ENCODE measurements at regions not wholly inside any gene's neighbourhood (a gene's known extent, or its start where the extent isn't known, plus 50 kb on each side); places are given as distances from the start of the nearest gene placed in this dataset.

DNA sequence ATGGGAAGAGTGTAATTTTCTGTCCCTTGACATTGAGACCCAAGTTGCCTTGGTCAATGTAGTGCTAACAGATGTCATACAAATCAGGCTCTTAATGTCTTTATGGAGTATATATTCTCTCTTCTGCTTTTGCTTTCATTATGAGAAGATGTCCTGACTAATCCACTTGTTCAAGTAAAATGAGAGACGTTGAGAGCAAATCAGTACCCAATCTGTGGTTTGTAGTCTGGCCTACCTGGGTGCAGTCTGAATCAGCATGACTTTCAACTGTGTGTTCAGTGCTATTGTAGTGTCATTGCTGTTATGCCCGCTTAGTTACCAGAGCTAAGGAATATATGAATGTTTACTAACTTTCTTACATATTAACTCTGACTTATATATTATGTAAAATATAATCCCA lies 612.4 kb downstream of the ANKRD7 start:
- no peaks in the 10 kb centered on the region for H3K27me3 ChIP-seq
- no peak overlapping the region for H3K27ac ChIP-seq
- no peak overlapping the region for H3K4me3 ChIP-seq
- peaks cover 0 to 11% of the 10 kb centered on the region in 2 donors for H3K9me3 ChIP-seq
- intact Hi-C loops (cut with DNase I; ENCODE audit: low total_unique reads): no loop called here
- no peaks in the 10 kb centered on the region for H3K36me3 ChIP-seq
- no peaks in the 10 kb centered on the region for H3K4me1 ChIP-seq
- no peak for TF ChIP-seq CTCF (IDR thresholded peaks at IDR 0.05)
- no peak for TF ChIP-seq POLR2A (IDR thresholded peaks at IDR 0.05)
- TF ChIP-seq POLR2AphosphoS5 (IDR thresholded peaks at IDR 0.05): no peak
- DNase-seq (ENCODE audit: low spot score in 2 of 2): no peak

- Histone ChIP-seq H3K36me3 (no peaks in the 10 kb centered on the region), H3K4me1 (peaks cover 0 to 4% of the 10 kb centered on the region in 2 donors), H3K4me3 (no peak overlapping the region), H3K9me3 (peaks cover 0 to 9% of the 10 kb centered on the region in 2 donors), H3K27ac (no peak overlapping the region), H3K27me3 (no peaks in the 10 kb centered on the region)
- TF ChIP-seq CTCF (IDR thresholded peaks at IDR 0.05) (no peak), POLR2A (IDR thresholded peaks at IDR 0.05) (no peak), POLR2AphosphoS5 (IDR thresholded peaks at IDR 0.05) (no peak)
- no peak for DNase-seq (ENCODE audit: low spot score in 2 of 2)
- intact Hi-C loops (cut with DNase I; ENCODE audit: low total_unique reads): no loop called here
These were observed 615.0 kb downstream of the ANKRD7 start for GRCh38 chr7:118839515-118839914.

- DNase-seq (ENCODE audit: low spot score in 2 of 2): no peak
- intact Hi-C loops (cut with DNase I; ENCODE audit: low total_unique reads): no loop called here
- H3K4me3 ChIP-seq: no peak overlapping the region
- H3K4me1 ChIP-seq: peaks cover 0 to 5% of the 10 kb centered on the region in 2 donors
- H3K36me3 ChIP-seq: no peaks in the 10 kb centered on the region
- H3K9me3 ChIP-seq: peaks cover 0 to 9% of the 10 kb centered on the region in 2 donors
- TF ChIP-seq CTCF (IDR thresholded peaks at IDR 0.05): no peak
- TF ChIP-seq POLR2AphosphoS5 (IDR thresholded peaks at IDR 0.05): no peak
- no peak for TF ChIP-seq POLR2A (IDR thresholded peaks at IDR 0.05)
- peaks cover 0 to 4% of the 10 kb centered on the region in 2 donors for H3K27me3 ChIP-seq
- no peak overlapping the region for H3K27ac ChIP-seq
These were observed 619.0 kb downstream of the ANKRD7 start for GRCh38 chr7:118843456-118843855.

GRCh38 chr7:118844748-118845147 lies 620.2 kb downstream of the ANKRD7 start:
- DNase-seq (ENCODE audit: low spot score in 2 of 2): no peak
- TF ChIP-seq POLR2AphosphoS5 (IDR thresholded peaks at IDR 0.05): no peak
- TF ChIP-seq CTCF (IDR thresholded peaks at IDR 0.05): no peak
- no peak for TF ChIP-seq POLR2A (IDR thresholded peaks at IDR 0.05)
- peaks cover 0 to 4% of the 10 kb centered on the region in 2 donors for H3K27me3 ChIP-seq
- no peaks in the 10 kb centered on the region for H3K36me3 ChIP-seq
- H3K9me3 ChIP-seq: peaks cover 0 to 9% of the 10 kb centered on the region in 2 donors
- no peak overlapping the region for H3K27ac ChIP-seq
- H3K4me1 ChIP-seq: peaks cover 0 to 5% of the 10 kb centered on the region in 2 donors
- intact Hi-C loops (cut with DNase I; ENCODE audit: low total_unique reads): no loop called here
- no peak overlapping the region for H3K4me3 ChIP-seq

DNA sequence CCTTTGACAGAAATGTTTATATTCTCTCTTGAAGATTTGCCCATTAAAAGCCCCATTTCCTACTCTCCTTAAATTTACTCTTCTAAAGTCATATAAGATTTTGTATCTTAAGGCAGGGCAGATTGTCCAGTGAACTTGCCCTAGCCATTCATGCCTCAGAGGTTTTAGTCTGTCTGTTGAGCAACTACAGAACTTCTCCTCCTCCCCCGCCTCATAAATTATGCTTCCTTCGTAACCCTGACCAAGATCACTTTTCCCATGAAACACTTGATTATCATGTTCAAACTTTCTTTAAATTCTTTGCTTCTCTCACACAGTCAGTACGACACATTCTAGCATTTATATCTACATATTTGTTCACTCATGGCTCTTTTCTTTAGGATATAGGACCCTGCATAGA lies 621.3 kb downstream of the ANKRD7 start:
- no peak for DNase-seq (ENCODE audit: low spot score in 2 of 2)
- Histone ChIP-seq H3K36me3 (no peaks in the 10 kb centered on the region), H3K27me3 (peaks cover 0 to 4% of the 10 kb centered on the region in 2 donors), H3K9me3 (peaks cover 0 to 9% of the 10 kb centered on the region in 2 donors), H3K4me1 (peaks cover 0 to 5% of the 10 kb centered on the region in 2 donors), H3K27ac (no peak overlapping the region), H3K4me3 (no peak overlapping the region)
- intact Hi-C loops (cut with DNase I; ENCODE audit: low total_unique reads): no loop called here
- TF ChIP-seq CTCF (IDR thresholded peaks at IDR 0.05): no peak
- no peak for TF ChIP-seq POLR2AphosphoS5 (IDR thresholded peaks at IDR 0.05)

Measured in breast epithelium (tissue), 4 donors.